ENCODE measurements at regions not wholly inside any gene's neighbourhood (a gene's known extent, or its start where the extent isn't known, plus 50 kb on each side); places are given as distances from the start of the nearest gene placed in this dataset.

DNA sequence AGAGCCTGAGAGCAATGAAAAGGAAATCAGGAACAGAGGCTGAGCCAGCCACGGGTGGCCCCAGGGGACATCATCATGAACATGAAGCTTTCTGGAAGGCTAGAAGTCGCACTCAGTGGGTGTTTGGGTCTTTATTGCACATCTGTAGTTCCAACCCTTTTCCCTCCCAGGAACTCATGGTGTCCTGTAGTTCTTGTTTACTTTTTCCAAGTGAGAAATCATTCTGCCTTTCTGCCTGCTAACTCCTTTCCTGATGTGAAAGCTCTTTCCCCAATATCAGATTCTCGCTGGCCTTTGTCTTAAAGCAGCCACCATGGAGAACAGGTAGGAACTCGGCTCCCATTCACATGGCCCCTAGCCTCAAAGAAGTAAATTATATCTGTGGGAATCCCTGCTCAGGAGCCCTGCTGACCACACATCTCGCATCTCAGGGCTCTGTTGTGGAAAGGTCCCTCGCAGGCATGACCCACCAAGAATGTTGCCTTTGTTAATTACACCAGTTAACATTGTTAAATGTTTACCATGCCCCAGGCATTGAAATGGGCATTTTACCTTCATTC lies 542.7 kb downstream of the TNS3 start:
- Mint-ChIP-seq H3K4me1 (no peaks in the 10 kb centered on the region), H3K27me3 (no peaks in the 10 kb centered on the region), H3K36me3 (no peaks in the 10 kb centered on the region), H3K9me3 (peaks cover 0 to 5% (median 1%) of the 10 kb centered on the region in 7 donors), H3K4me3 (no peak overlapping the region), H3K27ac (no peak overlapping the region)
- no peaks in the 10 kb centered on the region for H3K36me3 ChIP-seq (ENCODE audit: control insufficient read depth, insufficient read depth, low read length)
- no peak overlapping the region for H3K4me3 ChIP-seq (ENCODE audit: low read depth, low read length)
- H3K9me3 ChIP-seq (ENCODE audit: control insufficient read depth in 2 of 2, low read length in 2 of 2): no peaks in the 10 kb centered on the region
- no peaks in the 10 kb centered on the region for H3K4me1 ChIP-seq (ENCODE audit: control insufficient read depth, insufficient read depth, low read length, poor library complexity, severe bottlenecking)
- no peak for DNase-seq
- no peak overlapping the region for H3K27ac ChIP-seq (ENCODE audit: insufficient read depth, low read length, poor library complexity, severe bottlenecking)
- no peak for ATAC-seq (ENCODE audit: low read depth in 2 of 2)
- no peaks in the 10 kb centered on the region for H3K27me3 ChIP-seq (ENCODE audit: control insufficient read depth, insufficient read depth, low read length)

DNA sequence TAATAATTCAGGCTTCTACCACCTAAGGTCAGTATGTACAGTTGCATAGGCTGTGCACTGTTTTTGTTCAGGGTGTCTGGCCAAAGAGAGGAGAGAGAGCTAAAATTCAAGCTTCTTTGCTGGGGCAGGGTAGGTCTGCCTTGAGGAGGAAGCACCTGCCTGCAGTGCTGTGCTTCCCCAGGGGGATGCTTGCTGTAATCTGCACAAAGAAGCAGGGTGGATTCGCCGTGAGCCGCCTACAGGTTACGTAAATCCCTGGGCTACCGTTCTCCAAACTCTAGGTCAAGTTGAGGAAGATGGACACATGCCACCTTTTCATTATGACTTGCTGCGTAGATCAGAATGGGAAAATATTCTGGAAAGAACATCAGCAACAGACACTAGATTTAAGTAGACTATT lies 543.3 kb downstream of the TNS3 start:
- Histone ChIP-seq H3K4me1 (ENCODE audit: control insufficient read depth, insufficient read depth, low read length, poor library complexity, severe bottlenecking) (no peaks in the 10 kb centered on the region), H3K9me3 (ENCODE audit: control insufficient read depth in 2 of 2, low read length in 2 of 2) (no peaks in the 10 kb centered on the region), H3K36me3 (ENCODE audit: control insufficient read depth, insufficient read depth, low read length) (no peaks in the 10 kb centered on the region), H3K27me3 (ENCODE audit: control insufficient read depth, insufficient read depth, low read length) (no peaks in the 10 kb centered on the region), H3K27ac (ENCODE audit: insufficient read depth, low read length, poor library complexity, severe bottlenecking) (no peak overlapping the region), H3K4me3 (ENCODE audit: low read depth, low read length) (no peak overlapping the region)
- ATAC-seq (ENCODE audit: low read depth in 2 of 2) (no peak), DNase-seq (no peak)
- Mint-ChIP-seq H3K27me3 (no peaks in the 10 kb centered on the region), H3K9me3 (peaks cover 0 to 2% (median 0%) of the 10 kb centered on the region in 7 donors), H3K27ac (no peak overlapping the region), H3K4me3 (no peak overlapping the region), H3K4me1 (no peaks in the 10 kb centered on the region), H3K36me3 (no peaks in the 10 kb centered on the region)

GRCh38 chr7:47037607-47038006 lies 544.3 kb downstream of the TNS3 start:
- H3K9me3 Mint-ChIP-seq: peaks cover 0 to 2% (median 0%) of the 10 kb centered on the region in 7 donors
- H3K36me3 Mint-ChIP-seq: no peaks in the 10 kb centered on the region

DNA sequence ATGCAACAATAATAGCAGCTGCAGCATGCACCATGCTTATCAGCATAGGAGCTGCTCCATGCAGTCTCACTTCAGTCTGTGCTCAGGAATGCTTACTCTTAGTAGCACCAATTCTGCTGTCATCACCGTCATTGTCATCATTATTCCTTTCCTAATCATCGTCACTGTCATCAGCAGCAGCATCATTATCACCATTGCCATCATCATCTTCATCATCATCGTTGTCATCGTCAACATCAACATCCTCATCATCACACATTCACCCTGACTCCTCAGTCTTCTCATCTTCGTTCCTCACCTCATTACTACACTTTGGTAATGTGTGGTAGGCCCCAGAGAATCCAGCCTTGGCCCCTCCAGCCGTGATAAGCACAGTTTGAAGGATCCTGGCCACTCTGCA lies 545.0 kb downstream of the TNS3 start:
- H3K9me3 Mint-ChIP-seq: peaks cover 0 to 2% (median 0%) of the 10 kb centered on the region in 7 donors
- no peaks in the 10 kb centered on the region for H3K9me3 ChIP-seq (ENCODE audit: control insufficient read depth in 2 of 2, low read length in 2 of 2)
- no peaks in the 10 kb centered on the region for H3K4me1 Mint-ChIP-seq
- ATAC-seq (ENCODE audit: low read depth in 2 of 2) (no peak), DNase-seq (no peak)
- H3K4me3 ChIP-seq (ENCODE audit: low read depth, low read length): no peak overlapping the region
- H3K27ac ChIP-seq (ENCODE audit: insufficient read depth, low read length, poor library complexity, severe bottlenecking): no peak overlapping the region
- no peaks in the 10 kb centered on the region for H3K4me1 ChIP-seq (ENCODE audit: control insufficient read depth, insufficient read depth, low read length, poor library complexity, severe bottlenecking)
- H3K4me3 Mint-ChIP-seq: no peak overlapping the region
- no peaks in the 10 kb centered on the region for H3K36me3 Mint-ChIP-seq
- no peak overlapping the region for H3K27ac Mint-ChIP-seq
- no peaks in the 10 kb centered on the region for H3K27me3 Mint-ChIP-seq
- H3K36me3 ChIP-seq (ENCODE audit: control insufficient read depth, insufficient read depth, low read length): no peaks in the 10 kb centered on the region
- no peaks in the 10 kb centered on the region for H3K27me3 ChIP-seq (ENCODE audit: control insufficient read depth, insufficient read depth, low read length)

More at GRCh38 chr7:47037607-47038006, 544.3 kb downstream of the TNS3 start:
- Histone ChIP-seq H3K4me1 (ENCODE audit: control insufficient read depth, insufficient read depth, low read length, poor library complexity, severe bottlenecking) (no peaks in the 10 kb centered on the region), H3K36me3 (ENCODE audit: control insufficient read depth, insufficient read depth, low read length) (no peaks in the 10 kb centered on the region), H3K4me3 (ENCODE audit: low read depth, low read length) (no peak overlapping the region), H3K27ac (ENCODE audit: insufficient read depth, low read length, poor library complexity, severe bottlenecking) (no peak overlapping the region), H3K9me3 (ENCODE audit: control insufficient read depth in 2 of 2, low read length in 2 of 2) (no peaks in the 10 kb centered on the region), H3K27me3 (ENCODE audit: control insufficient read depth, insufficient read depth, low read length) (no peaks in the 10 kb centered on the region)
- ATAC-seq (ENCODE audit: low read depth in 2 of 2) (no peak), DNase-seq (no peak)
- H3K27ac Mint-ChIP-seq: no peak overlapping the region
- no peaks in the 10 kb centered on the region for H3K4me1 Mint-ChIP-seq
- H3K4me3 Mint-ChIP-seq: no peak overlapping the region
- no peaks in the 10 kb centered on the region for H3K27me3 Mint-ChIP-seq

GRCh38 chr7:47035522-47035921 lies 546.4 kb downstream of the TNS3 start:
- Histone ChIP-seq H3K36me3 (ENCODE audit: control insufficient read depth, insufficient read depth, low read length) (no peaks in the 10 kb centered on the region), H3K4me1 (ENCODE audit: control insufficient read depth, insufficient read depth, low read length, poor library complexity, severe bottlenecking) (no peaks in the 10 kb centered on the region), H3K27ac (ENCODE audit: insufficient read depth, low read length, poor library complexity, severe bottlenecking) (no peak overlapping the region), H3K27me3 (ENCODE audit: control insufficient read depth, insufficient read depth, low read length) (no peaks in the 10 kb centered on the region), H3K9me3 (ENCODE audit: control insufficient read depth in 2 of 2, low read length in 2 of 2) (no peaks in the 10 kb centered on the region), H3K4me3 (ENCODE audit: low read depth, low read length) (no peak overlapping the region)
- no peaks in the 10 kb centered on the region for H3K4me1 Mint-ChIP-seq
- DNase-seq (no peak), ATAC-seq (ENCODE audit: low read depth in 2 of 2) (no peak)
- no peak overlapping the region for H3K4me3 Mint-ChIP-seq
- H3K9me3 Mint-ChIP-seq: peaks cover 0 to 2% (median 0%) of the 10 kb centered on the region in 7 donors
- no peaks in the 10 kb centered on the region for H3K27me3 Mint-ChIP-seq
- H3K27ac Mint-ChIP-seq: no peak overlapping the region
- H3K36me3 Mint-ChIP-seq: no peaks in the 10 kb centered on the region

DNA sequence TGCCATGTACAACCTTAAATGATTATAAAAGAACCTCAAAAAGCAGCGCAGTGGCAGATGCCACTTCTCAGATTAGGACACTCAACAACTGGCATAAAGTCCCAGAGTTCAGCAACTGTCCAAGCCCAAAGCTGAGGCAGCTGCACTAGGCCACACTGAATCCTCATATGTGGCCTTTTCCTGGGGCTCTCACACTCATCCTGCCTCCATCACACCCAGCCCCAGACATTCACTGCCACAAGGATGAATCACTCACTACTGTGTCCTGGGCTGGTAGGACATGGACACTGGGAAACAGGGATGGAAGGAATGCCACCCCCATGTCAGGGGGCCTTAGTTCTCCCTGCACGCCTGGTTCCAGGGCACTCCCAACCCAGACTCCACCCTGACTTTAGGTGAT lies 547.7 kb downstream of the TNS3 start:
- H3K27me3 ChIP-seq (ENCODE audit: control insufficient read depth, insufficient read depth, low read length): no peaks in the 10 kb centered on the region
- no peak overlapping the region for H3K27ac Mint-ChIP-seq
- H3K27ac ChIP-seq (ENCODE audit: insufficient read depth, low read length, poor library complexity, severe bottlenecking): no peak overlapping the region
- DNase-seq (no peak), ATAC-seq (ENCODE audit: low read depth in 2 of 2) (no peak)
- no peaks in the 10 kb centered on the region for H3K4me1 ChIP-seq (ENCODE audit: control insufficient read depth, insufficient read depth, low read length, poor library complexity, severe bottlenecking)
- no peaks in the 10 kb centered on the region for H3K4me1 Mint-ChIP-seq
- no peaks in the 10 kb centered on the region for H3K9me3 ChIP-seq (ENCODE audit: control insufficient read depth in 2 of 2, low read length in 2 of 2)
- peaks cover 0 to 4% (median 0%) of the 10 kb centered on the region in 7 donors for H3K9me3 Mint-ChIP-seq
- H3K4me3 Mint-ChIP-seq: no peak overlapping the region
- no peak overlapping the region for H3K4me3 ChIP-seq (ENCODE audit: low read depth, low read length)
- H3K36me3 Mint-ChIP-seq: no peaks in the 10 kb centered on the region
- H3K27me3 Mint-ChIP-seq: no peaks in the 10 kb centered on the region
- H3K36me3 ChIP-seq (ENCODE audit: control insufficient read depth, insufficient read depth, low read length): no peaks in the 10 kb centered on the region

DNA sequence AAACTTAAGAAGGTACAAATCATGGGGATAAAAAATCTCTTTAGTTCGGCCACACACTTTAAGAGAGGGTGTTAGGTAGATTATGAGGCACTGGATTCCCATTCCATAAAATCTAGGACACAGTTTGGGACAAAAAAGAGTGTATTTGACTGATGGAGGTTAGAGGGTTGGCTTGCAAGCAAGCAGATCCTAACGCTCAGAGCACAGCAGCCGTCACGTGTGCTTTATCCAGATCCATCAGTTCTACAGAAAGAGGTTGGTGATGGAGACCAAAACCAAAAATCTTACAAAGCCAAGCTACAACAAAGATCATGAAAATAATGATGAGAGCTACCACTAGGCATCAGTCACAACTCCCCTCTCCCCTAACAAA lies 549.4 kb downstream of the TNS3 start:
- Histone ChIP-seq H3K27me3 (ENCODE audit: control insufficient read depth, insufficient read depth, low read length) (no peaks in the 10 kb centered on the region), H3K4me3 (ENCODE audit: low read depth, low read length) (no peak overlapping the region), H3K36me3 (ENCODE audit: control insufficient read depth, insufficient read depth, low read length) (no peaks in the 10 kb centered on the region), H3K9me3 (ENCODE audit: control insufficient read depth in 2 of 2, low read length in 2 of 2) (no peaks in the 10 kb centered on the region), H3K27ac (ENCODE audit: insufficient read depth, low read length, poor library complexity, severe bottlenecking) (no peak overlapping the region), H3K4me1 (ENCODE audit: control insufficient read depth, insufficient read depth, low read length, poor library complexity, severe bottlenecking) (no peaks in the 10 kb centered on the region)
- no peak overlapping the region for H3K4me3 Mint-ChIP-seq
- no peaks in the 10 kb centered on the region for H3K27me3 Mint-ChIP-seq
- H3K4me1 Mint-ChIP-seq: no peaks in the 10 kb centered on the region
- H3K9me3 Mint-ChIP-seq: peaks cover 0 to 5% (median 0%) of the 10 kb centered on the region in 7 donors
- H3K36me3 Mint-ChIP-seq: no peaks in the 10 kb centered on the region
- DNase-seq: no peak
- ATAC-seq (ENCODE audit: low read depth in 2 of 2): no peak
- H3K27ac Mint-ChIP-seq: no peak overlapping the region

GRCh38 chr7:47031786-47032535 lies 550.0 kb downstream of the TNS3 start:
- no peak overlapping the region for H3K4me3 ChIP-seq (ENCODE audit: low read depth, low read length)
- peaks cover 0 to 5% (median 0%) of the 10 kb centered on the region in 7 donors for H3K9me3 Mint-ChIP-seq
- DNase-seq: no peak
- no peak for ATAC-seq (ENCODE audit: low read depth in 2 of 2)
- no peaks in the 10 kb centered on the region for H3K36me3 Mint-ChIP-seq
- H3K27me3 ChIP-seq (ENCODE audit: control insufficient read depth, insufficient read depth, low read length): no peaks in the 10 kb centered on the region
- no peak overlapping the region for H3K27ac ChIP-seq (ENCODE audit: insufficient read depth, low read length, poor library complexity, severe bottlenecking)
- H3K9me3 ChIP-seq (ENCODE audit: control insufficient read depth in 2 of 2, low read length in 2 of 2): no peaks in the 10 kb centered on the region
- H3K4me1 Mint-ChIP-seq: no peaks in the 10 kb centered on the region
- no peak overlapping the region for H3K27ac Mint-ChIP-seq
- no peak overlapping the region for H3K4me3 Mint-ChIP-seq
- no peaks in the 10 kb centered on the region for H3K27me3 Mint-ChIP-seq
- no peaks in the 10 kb centered on the region for H3K36me3 ChIP-seq (ENCODE audit: control insufficient read depth, insufficient read depth, low read length)
- no peaks in the 10 kb centered on the region for H3K4me1 ChIP-seq (ENCODE audit: control insufficient read depth, insufficient read depth, low read length, poor library complexity, severe bottlenecking)
